ENCODE measurements at regions not wholly inside any gene's neighbourhood (a gene's known extent, or its start where the extent isn't known, plus 50 kb on each side); places are given as distances from the start of the nearest gene placed in this dataset.

DNA sequence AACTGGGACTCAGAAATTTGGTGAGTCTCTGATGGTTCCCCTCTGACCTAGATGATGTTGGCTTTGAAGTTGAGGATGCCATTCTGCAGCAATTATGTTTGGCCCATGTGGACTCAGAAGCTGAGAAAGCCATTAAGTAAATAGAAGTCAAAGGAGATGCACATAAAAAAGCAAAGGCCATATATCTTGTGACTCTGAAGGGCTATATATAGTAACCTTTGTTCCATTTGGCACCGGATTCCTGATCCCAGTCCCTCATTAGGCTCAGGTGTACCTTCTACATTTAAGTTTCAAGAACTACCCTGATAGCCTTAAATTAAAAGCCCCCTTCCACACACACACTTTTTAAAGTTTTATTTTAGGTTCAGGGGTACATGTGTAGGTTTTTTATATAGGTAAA lies 50.0 kb upstream of the PDK4 start:
- H3K4me1 ChIP-seq (ENCODE audit: insufficient read depth, low read length), result no peaks in the 10 kb centered on the region
- no peak overlapping the region for H3K4me3 ChIP-seq (ENCODE audit: low read length)
- no peaks in the 10 kb centered on the region for H3K27me3 ChIP-seq (ENCODE audit: insufficient read depth, low read length)
- no peaks in the 10 kb centered on the region for H3K9me3 ChIP-seq (ENCODE audit: low read length)
- H3K36me3 ChIP-seq (ENCODE audit: insufficient read depth, low read length), result no peaks in the 10 kb centered on the region
- H2AFZ ChIP-seq (ENCODE audit: low read depth, low read length), result no peak overlapping the region

Measured in neuron (in vitro differentiated cells).